CD14-positive monocyte (primary cell): ENCODE measurements at regions not wholly inside any gene's neighbourhood (a gene's known extent, or its start where the extent isn't known, plus 50 kb on each side); places are given as distances from the start of the nearest gene placed in this dataset.

Experiments
- DNase-seq, 3 donors: peaks; one replicate each; pipeline ENCODE4 v3.0.0-alpha.2; 2011 to 2022
- H2AFZ ChIP-seq: 2 replicates; pipeline ENCODE4 v1.6.0; 2012; ENCODE audit warnings: mild to moderate bottlenecking, low read depth, low read length, inconsistent platforms; ENCODE audit not compliant: insufficient read depth, poor library complexity, severe bottlenecking
- H3K27ac ChIP-seq, 2 donors: 1 replicate in 1 of 2; 2 replicates in 1 of 2; pipeline ENCODE4 v1.5.1; 2012 to 2013; ENCODE audit warnings: low read length in 2 of 2, control low read depth in 1 of 2, inconsistent platforms in 1 of 2, low read depth in 1 of 2, mild to moderate bottlenecking in 1 of 2
- H3K27me3 ChIP-seq, 2 donors: one replicate each; pipeline versions ENCODE4 v1.6.0 to v1.6.1; 2011 to 2013; ENCODE audit warnings: low read length in 2 of 2; ENCODE audit not compliant: control insufficient read depth in 2 of 2, insufficient read depth in 2 of 2
- H3K36me3 ChIP-seq, 2 donors: replicated peaks in 1 of 2; 1 replicate in 1 of 2; 2 replicates in 1 of 2; pipeline versions ENCODE4 v1.5.1 to v1.6.1; 2012 to 2013; ENCODE audit warnings: low read length in 2 of 2, control low read depth in 1 of 2, inconsistent platforms in 1 of 2, mild to moderate bottlenecking in 1 of 2; ENCODE audit not compliant: insufficient read depth in 2 of 2, control insufficient read depth in 1 of 2
- H3K4me1 ChIP-seq, 2 donors: 1 replicate in 1 of 2; 2 replicates in 1 of 2; pipeline versions ENCODE4 v1.5.1 to v1.6.1; 2012 to 2013; ENCODE audit warnings: low read length in 2 of 2, control low read depth in 1 of 2, inconsistent platforms in 1 of 2, mild to moderate bottlenecking in 1 of 2, moderate library complexity in 1 of 2; ENCODE audit not compliant: insufficient read depth in 2 of 2, control insufficient read depth in 1 of 2
- H3K4me2 ChIP-seq: replicated peaks from 2 replicates; pipeline ENCODE3; 2012; ENCODE audit warnings: low read length, moderate library complexity, mild to moderate bottlenecking; ENCODE audit not compliant: poor library complexity, severe bottlenecking; ENCODE audit errors: extremely low read depth
- H3K4me3 ChIP-seq, 3 experiments: fragments of 200-600 bp in 1 of 3; sonication (generic) in 1 of 3; replicated peaks in 1 of 3; 1 replicate in 2 of 3; 2 replicates in 1 of 3; pipeline ENCODE4 v1.5.1; 2011 to 2013; ENCODE audit warnings: low read length in 3 of 3, mild to moderate bottlenecking in 3 of 3, control low read depth in 2 of 3, low read depth in 2 of 3, inconsistent platforms in 1 of 3, moderate library complexity in 1 of 3
- H3K79me2 ChIP-seq: 2 replicates; pipeline ENCODE4 v1.6.0; 2012; ENCODE audit warnings: mild to moderate bottlenecking, control low read depth, inconsistent platforms, low read length, moderate library complexity; ENCODE audit not compliant: insufficient read depth
- H3K9ac ChIP-seq: 2 replicates; pipeline ENCODE4 v1.6.0; 2017; ENCODE audit warnings: low read length, mild to moderate bottlenecking; ENCODE audit not compliant: insufficient read depth, poor library complexity, severe bottlenecking
- H3K9me3 ChIP-seq, 2 donors: replicated peaks in 1 of 2; 1 replicate in 1 of 2; 2 replicates in 1 of 2; pipeline versions ENCODE4 v1.5.1 to v1.6.1; 2012 to 2013; ENCODE audit warnings: low read length in 2 of 2, control low read depth in 1 of 2; ENCODE audit not compliant: control insufficient read depth in 1 of 2, insufficient read depth in 1 of 2
- H4K20me1 ChIP-seq: 2 replicates; pipeline ENCODE4 v1.6.0; 2012; ENCODE audit warnings: mild to moderate bottlenecking, low read length, control low read depth, moderate library complexity; ENCODE audit not compliant: insufficient read depth
- H3K27ac Mint-ChIP-seq, 7 donors: one replicate each; pipeline ENCODE4 v1.8.0; 2020; ENCODE audit warnings: mild to moderate bottlenecking in 7 of 7, mixed read lengths in 7 of 7, moderate library complexity in 6 of 7, inconsistent platforms in 2 of 7
- H3K27me3 Mint-ChIP-seq, 3 donors: one replicate each; pipeline ENCODE4 v1.8.0; 2021 to 2022; ENCODE audit warnings: low read depth in 3 of 3, mild to moderate bottlenecking in 3 of 3, mixed read lengths in 3 of 3, moderate library complexity in 3 of 3, inconsistent platforms in 1 of 3
- H3K36me3 Mint-ChIP-seq, 2 donors: one replicate each; pipeline ENCODE4 v1.8.0; 2020; ENCODE audit warnings: mixed read lengths in 2 of 2, inconsistent platforms in 1 of 2, mild to moderate bottlenecking in 1 of 2
- H3K4me1 Mint-ChIP-seq: one replicate; pipeline ENCODE4 v1.8.0; 2020; ENCODE audit warnings: mild to moderate bottlenecking, mixed read lengths
- H3K4me3 Mint-ChIP-seq, 2 donors: one replicate each; pipeline ENCODE4 v1.8.0; 2020; ENCODE audit warnings: mild to moderate bottlenecking in 2 of 2, mixed read lengths in 2 of 2, moderate library complexity in 1 of 2
- H3K9me3 Mint-ChIP-seq, 7 donors: one replicate each; pipeline ENCODE4 v1.8.0; 2020 to 2022; ENCODE audit warnings: mixed read lengths in 7 of 7, mild to moderate bottlenecking in 6 of 7, moderate library complexity in 6 of 7, inconsistent platforms in 2 of 7
- CTCF ChIP-seq: fragments of 200-600 bp; IDR thresholded peaks from one replicate; pipeline ENCODE4 v1.8.0; 2022; ENCODE audit warnings: antibody characterized with exemption, mild to moderate bottlenecking
- WGBS: methylation state at CpG from one replicate; pipeline ENCODE4 v1.1.5; 2013; ENCODE audit warnings: missing lambda C conversion rate; ENCODE audit not compliant: insufficient coverage; 5-methylcytosine and 5-hydroxymethylcytosine counted together
- intact Hi-C, 2 donors: fragments of 100-400 bp; cut with micrococcal nuclease; formaldehyde crosslinking; loops; one replicate each; pipeline versions ENCODE4 v1.15.0 to v1.15.1; 2023

- Histone ChIP-seq H3K36me3 (no peaks in the 10 kb centered on the region), H3K9ac (no peak overlapping the region), H3K9me3 (no peaks in the 10 kb centered on the region), H2AFZ (no peak overlapping the region), H3K4me3 (no peak overlapping the region), H3K4me1 (peaks cover 11 to 22% of the 10 kb centered on the region in 2 donors), H3K4me2 (no peak overlapping the region), H3K79me2 (no peaks in the 10 kb centered on the region), H4K20me1 (no peaks in the 10 kb centered on the region), H3K27me3 (peaks cover 0 to 4% of the 10 kb centered on the region in 2 donors), H3K27ac (no peak overlapping the region)
- peaks cover 9 to 14% (median 10%) of the 10 kb centered on the region in 3 donors for H3K27me3 Mint-ChIP-seq
- H3K4me3 Mint-ChIP-seq = no peak overlapping the region
- no peak overlapping the region for H3K27ac Mint-ChIP-seq
- 8% methylated on average over 1 of the region's 4 CpGs for WGBS
- intact Hi-C loops = no loop called here
- H3K9me3 Mint-ChIP-seq = no peaks in the 10 kb centered on the region
- H3K4me1 Mint-ChIP-seq = peaks cover 22% of the 10 kb centered on the region
- DNase-seq = no peak
- no peak for TF ChIP-seq CTCF
- H3K36me3 Mint-ChIP-seq = no peaks in the 10 kb centered on the region
Observed at GRCh38 chr22:22769434-22770279, 118.0 kb upstream of the IGLL5 start.

- TF ChIP-seq CTCF = peak; percentile 83
- Histone ChIP-seq H3K4me2 (no peak overlapping the region), H3K27me3 (peaks cover 0 to 4% of the 10 kb centered on the region in 2 donors), H3K9me3 (no peaks in the 10 kb centered on the region), H4K20me1 (no peaks in the 10 kb centered on the region), H3K4me1 (peaks cover 19 to 29% of the 10 kb centered on the region in 2 donors), H3K9ac (no peak overlapping the region), H3K36me3 (no peaks in the 10 kb centered on the region), H3K4me3 (no peak overlapping the region), H2AFZ (no peak overlapping the region), H3K79me2 (no peaks in the 10 kb centered on the region), H3K27ac (no peak overlapping the region)
- intact Hi-C loops = no loop called here
- Mint-ChIP-seq H3K27ac (peak overlapping the region in 1 of 7 donors; percentile 46), H3K4me3 (no peak overlapping the region), H3K27me3 (peaks cover 9 to 14% (median 10%) of the 10 kb centered on the region in 3 donors), H3K4me1 (peaks cover 29% of the 10 kb centered on the region), H3K36me3 (no peaks in the 10 kb centered on the region), H3K9me3 (no peaks in the 10 kb centered on the region)
- DNase-seq = peak; percentile 39 to 65 (median 44)
- WGBS = 55% methylated on average over 4 of the region's 4 CpGs
Observed at GRCh38 chr22:22770280-22770871, 117.2 kb upstream of the IGLL5 start.
